HEK293 (cell line): ENCODE measurements at regions not wholly inside any gene's neighbourhood (a gene's known extent, or its start where the extent isn't known, plus 50 kb on each side); places are given as distances from the start of the nearest gene placed in this dataset.

Source experiments
- CTCF ChIA-PET: fragments of 350-600 bp; formaldehyde crosslinking; extraction: SDS; loops from one replicate; lab custom pipeline; 2021; ENCODE audit warnings: antibody characterized with exemption; lab: Yijun Ruan, JAX
- POLR2A ChIA-PET: fragments of 300-600 bp; formaldehyde crosslinking; extraction: SDS; loops from one replicate; lab custom pipeline; 2020; ENCODE audit warnings: antibody characterized with exemption, inconsistent platforms; lab: Yijun Ruan, JAX
- H3K27ac ChIP-seq: fragments of 200-500 bp; sonication (Bioruptor generic); 2 replicates; pipeline ENCODE4 v1.5.1; 2014; ENCODE audit warnings: low read depth, low read length, control low read depth, inconsistent platforms; ENCODE audit errors: extremely low read depth
- H3K36me3 ChIP-seq, 2 experiments: fragments of 200-500 bp in 1 of 2; sonication (Bioruptor generic) in 1 of 2; 1 replicate in 1 of 2; 2 replicates in 1 of 2; pipeline ENCODE4 v1.5.1; 2014 to 2017; ENCODE audit warnings: inconsistent platforms in 2 of 2, low read length in 2 of 2; ENCODE audit not compliant: control insufficient read depth in 2 of 2, insufficient read depth in 1 of 2
- H3K4me1 ChIP-seq: fragments of 200-500 bp; sonication (Bioruptor generic); 2 replicates; pipeline ENCODE4 v1.5.1; 2014; ENCODE audit warnings: mild to moderate bottlenecking, low read length, inconsistent platforms; ENCODE audit not compliant: control insufficient read depth, insufficient read depth
- H3K4me3 ChIP-seq: 2 replicates; pipeline ENCODE4 v1.5.1; 2011; ENCODE audit warnings: low read depth, mild to moderate bottlenecking, control low read depth, low read length, moderate library complexity
- H3K9me3 ChIP-seq: fragments of 200-500 bp; sonication (Bioruptor generic); 2 replicates; pipeline ENCODE4 v1.5.1; 2014; ENCODE audit warnings: low read depth, low read length, inconsistent platforms; ENCODE audit not compliant: control insufficient read depth, insufficient read depth
- HOXA7 ChIP-seq: sonication (generic); formaldehyde crosslinking; IDR thresholded peaks from 2 replicates; pipeline ENCODE4 v1.8.1; 2022; ENCODE audit warnings: missing genetic modification reagents, borderline replicate concordance
- PRDM1 ChIP-seq: fragments of 450-650 bp; formaldehyde crosslinking; IDR thresholded peaks from 2 replicates; pipeline ENCODE4; 2016; ENCODE audit warnings: missing biosample characterization, missing genetic modification characterization
- SETDB1 ChIP-seq: IDR thresholded peaks from one replicate; pipeline ENCODE4 v1.6.1; 2017; ENCODE audit warnings: mild to moderate bottlenecking, low read length, moderate library complexity, mixed read lengths; ENCODE audit not compliant: insufficient read length
- ZNF133 ChIP-seq: fragments of 450-650 bp; formaldehyde crosslinking; IDR thresholded peaks from 2 replicates; pipeline ENCODE4 v1.5.1; 2016; ENCODE audit warnings: missing biosample characterization, missing genetic modification characterization
- ZNF24 ChIP-seq: fragments of 450-650 bp; formaldehyde crosslinking; IDR thresholded peaks from 2 replicates; pipeline ENCODE4 v1.5.1; 2016; ENCODE audit warnings: missing biosample characterization, missing genetic modification characterization
- ZNF274 ChIP-seq, 2 experiments: fragments of 200-500 bp in 1 of 2; fragments of 450-650 bp in 1 of 2; sonication (Bioruptor generic) in 1 of 2; formaldehyde crosslinking in 1 of 2; IDR thresholded peaks; 2 replicates each; pipeline versions ENCODE4 v1.5.1 to v1.6.1; 2014 to 2016; ENCODE audit warnings: borderline replicate concordance in 1 of 2, inconsistent platforms in 1 of 2, low read length in 1 of 2, missing biosample characterization in 1 of 2, missing genetic modification characterization in 1 of 2
- ZNF366 ChIP-seq: fragments of 450-650 bp; formaldehyde crosslinking; conservative IDR thresholded peaks from 2 replicates; pipeline ENCODE4 v1.5.1; 2016; ENCODE audit warnings: missing biosample characterization, missing genetic modification characterization
- ZNF529 ChIP-seq: fragments of 450-650 bp; formaldehyde crosslinking; IDR thresholded peaks from 2 replicates; pipeline ENCODE4 v1.5.1; 2017; ENCODE audit warnings: missing genetic modification characterization, missing biosample characterization; ENCODE audit not compliant: insufficient replicate concordance
- ZNF530 ChIP-seq: fragments of 450-650 bp; formaldehyde crosslinking; IDR thresholded peaks from 2 replicates; pipeline ENCODE4 v1.5.1; 2016; ENCODE audit warnings: low read depth, missing biosample characterization, missing genetic modification characterization
- ZNF701 ChIP-seq: fragments of 450-650 bp; formaldehyde crosslinking; IDR thresholded peaks from 2 replicates; pipeline ENCODE4 v1.5.1; 2016; ENCODE audit warnings: missing biosample characterization, missing genetic modification characterization
- ZNF843 ChIP-seq: fragments of 450-650 bp; formaldehyde crosslinking; IDR thresholded peaks from 2 replicates; pipeline ENCODE4 v1.5.1; 2016; ENCODE audit warnings: missing biosample characterization, missing genetic modification characterization
- ZSCAN30 ChIP-seq: fragments of 450-650 bp; IDR thresholded peaks from 2 replicates; pipeline ENCODE4 v1.5.1; 2018; ENCODE audit warnings: missing biosample characterization, mild to moderate bottlenecking, missing genetic modification characterization, moderate library complexity
- TF ChIP-seq, protein P1 (sequence below): fragments of 450-650 bp; formaldehyde crosslinking; conservative IDR thresholded peaks from 2 replicates; pipeline ENCODE4 v1.5.1; 2016; ENCODE audit warnings: low read depth, missing biosample characterization, missing genetic modification characterization
- TF ChIP-seq, protein P2 (sequence below): fragments of 450-650 bp; formaldehyde crosslinking; IDR thresholded peaks from 2 replicates; pipeline ENCODE4 v1.5.1; 2016; ENCODE audit warnings: missing biosample characterization, missing genetic modification characterization
- TF ChIP-seq, protein P3 (sequence below): fragments of 450-650 bp; formaldehyde crosslinking; IDR thresholded peaks from 2 replicates; pipeline ENCODE4 v1.5.1; 2016; ENCODE audit warnings: missing biosample characterization, missing genetic modification characterization
- TF ChIP-seq, protein P4 (sequence below): fragments of 450-650 bp; formaldehyde crosslinking; IDR thresholded peaks from 2 replicates; pipeline ENCODE4 v1.5.1; 2016; ENCODE audit warnings: missing biosample characterization, missing genetic modification characterization, borderline replicate concordance
- TF ChIP-seq, protein P5 (sequence below): fragments of 450-650 bp; IDR thresholded peaks from 2 replicates; pipeline ENCODE4 v1.5.1; 2018; ENCODE audit warnings: missing biosample characterization, mild to moderate bottlenecking, missing genetic modification characterization

DNA sequence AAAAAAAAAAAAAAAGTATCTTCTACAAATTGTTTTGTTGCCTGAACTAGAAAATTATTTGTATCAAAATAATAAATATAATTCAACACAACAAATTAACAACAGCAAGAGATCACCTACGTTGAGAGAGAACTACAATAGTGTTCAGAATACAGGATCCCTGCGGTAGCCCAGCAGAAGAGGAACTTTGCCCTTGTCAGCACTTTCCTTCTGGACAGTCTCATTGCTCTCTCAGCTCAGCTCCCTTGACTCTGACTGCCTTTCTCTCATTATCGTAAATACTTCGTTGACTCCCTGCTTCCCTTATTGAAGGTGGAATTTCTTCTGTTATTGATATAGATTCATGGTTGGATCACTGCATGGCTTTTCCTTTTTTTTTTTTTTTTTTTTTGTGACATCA lies 469.5 kb upstream of the VSTM2A start (continued):
- TF ChIP-seq, protein P1, sequence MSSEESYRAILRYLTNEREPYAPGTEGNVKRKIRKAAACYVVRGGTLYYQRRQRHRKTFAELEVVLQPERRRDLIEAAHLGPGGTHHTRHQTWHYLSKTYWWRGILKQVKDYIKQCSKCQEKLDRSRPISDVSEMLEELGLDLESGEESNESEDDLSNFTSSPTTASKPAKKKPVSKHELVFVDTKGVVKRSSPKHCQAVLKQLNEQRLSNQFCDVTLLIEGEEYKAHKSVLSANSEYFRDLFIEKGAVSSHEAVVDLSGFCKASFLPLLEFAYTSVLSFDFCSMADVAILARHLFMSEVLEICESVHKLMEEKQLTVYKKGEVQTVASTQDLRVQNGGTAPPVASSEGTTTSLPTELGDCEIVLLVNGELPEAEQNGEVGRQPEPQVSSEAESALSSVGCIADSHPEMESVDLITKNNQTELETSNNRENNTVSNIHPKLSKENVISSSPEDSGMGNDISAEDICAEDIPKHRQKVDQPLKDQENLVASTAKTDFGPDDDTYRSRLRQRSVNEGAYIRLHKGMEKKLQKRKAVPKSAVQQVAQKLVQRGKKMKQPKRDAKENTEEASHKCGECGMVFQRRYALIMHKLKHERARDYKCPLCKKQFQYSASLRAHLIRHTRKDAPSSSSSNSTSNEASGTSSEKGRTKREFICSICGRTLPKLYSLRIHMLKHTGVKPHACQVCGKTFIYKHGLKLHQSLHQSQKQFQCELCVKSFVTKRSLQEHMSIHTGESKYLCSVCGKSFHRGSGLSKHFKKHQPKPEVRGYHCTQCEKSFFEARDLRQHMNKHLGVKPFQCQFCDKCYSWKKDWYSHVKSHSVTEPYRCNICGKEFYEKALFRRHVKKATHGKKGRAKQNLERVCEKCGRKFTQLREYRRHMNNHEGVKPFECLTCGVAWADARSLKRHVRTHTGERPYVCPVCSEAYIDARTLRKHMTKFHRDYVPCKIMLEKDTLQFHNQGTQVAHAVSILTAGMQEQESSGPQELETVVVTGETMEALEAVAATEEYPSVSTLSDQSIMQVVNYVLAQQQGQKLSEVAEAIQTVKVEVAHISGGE (tag by site-specific recombination) = no peak
- TF ChIP-seq ZNF133 (no peak), ZNF24 (tag by site-specific recombination) (no peak)

DNA sequence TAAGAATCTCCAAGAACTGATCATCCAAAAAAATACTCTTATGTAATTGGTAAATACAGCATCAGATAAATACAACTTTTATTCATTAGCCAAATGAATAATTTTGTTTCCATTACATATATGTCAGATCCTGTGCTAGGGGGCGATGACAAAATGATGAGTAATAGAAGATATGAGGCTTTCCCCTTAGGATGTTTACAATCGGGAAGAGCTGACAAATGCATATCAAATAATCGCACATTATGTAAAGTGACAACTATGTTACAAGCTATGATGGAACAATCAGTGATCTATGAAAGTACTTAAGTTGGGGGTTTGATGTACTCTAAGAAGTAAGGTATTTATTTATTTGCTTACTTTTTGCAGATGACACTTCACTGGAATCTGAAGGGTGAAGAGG lies 465.6 kb upstream of the VSTM2A start:
- no peaks in the 10 kb centered on the region for H3K36me3 ChIP-seq
- no peak for TF ChIP-seq ZNF701 (tag by site-specific recombination)
- no peak for TF ChIP-seq HOXA7 (CRISPR knock-in tag)
- no peak for TF ChIP-seq ZNF366 (tag by site-specific recombination)
- TF ChIP-seq, protein P2, sequence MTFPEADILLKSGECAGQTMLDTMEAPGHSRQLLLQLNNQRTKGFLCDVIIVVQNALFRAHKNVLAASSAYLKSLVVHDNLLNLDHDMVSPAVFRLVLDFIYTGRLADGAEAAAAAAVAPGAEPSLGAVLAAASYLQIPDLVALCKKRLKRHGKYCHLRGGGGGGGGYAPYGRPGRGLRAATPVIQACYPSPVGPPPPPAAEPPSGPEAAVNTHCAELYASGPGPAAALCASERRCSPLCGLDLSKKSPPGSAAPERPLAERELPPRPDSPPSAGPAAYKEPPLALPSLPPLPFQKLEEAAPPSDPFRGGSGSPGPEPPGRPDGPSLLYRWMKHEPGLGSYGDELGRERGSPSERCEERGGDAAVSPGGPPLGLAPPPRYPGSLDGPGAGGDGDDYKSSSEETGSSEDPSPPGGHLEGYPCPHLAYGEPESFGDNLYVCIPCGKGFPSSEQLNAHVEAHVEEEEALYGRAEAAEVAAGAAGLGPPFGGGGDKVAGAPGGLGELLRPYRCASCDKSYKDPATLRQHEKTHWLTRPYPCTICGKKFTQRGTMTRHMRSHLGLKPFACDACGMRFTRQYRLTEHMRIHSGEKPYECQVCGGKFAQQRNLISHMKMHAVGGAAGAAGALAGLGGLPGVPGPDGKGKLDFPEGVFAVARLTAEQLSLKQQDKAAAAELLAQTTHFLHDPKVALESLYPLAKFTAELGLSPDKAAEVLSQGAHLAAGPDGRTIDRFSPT = no peak
- TF ChIP-seq SETDB1 = no peak
- TF ChIP-seq, protein P3, sequence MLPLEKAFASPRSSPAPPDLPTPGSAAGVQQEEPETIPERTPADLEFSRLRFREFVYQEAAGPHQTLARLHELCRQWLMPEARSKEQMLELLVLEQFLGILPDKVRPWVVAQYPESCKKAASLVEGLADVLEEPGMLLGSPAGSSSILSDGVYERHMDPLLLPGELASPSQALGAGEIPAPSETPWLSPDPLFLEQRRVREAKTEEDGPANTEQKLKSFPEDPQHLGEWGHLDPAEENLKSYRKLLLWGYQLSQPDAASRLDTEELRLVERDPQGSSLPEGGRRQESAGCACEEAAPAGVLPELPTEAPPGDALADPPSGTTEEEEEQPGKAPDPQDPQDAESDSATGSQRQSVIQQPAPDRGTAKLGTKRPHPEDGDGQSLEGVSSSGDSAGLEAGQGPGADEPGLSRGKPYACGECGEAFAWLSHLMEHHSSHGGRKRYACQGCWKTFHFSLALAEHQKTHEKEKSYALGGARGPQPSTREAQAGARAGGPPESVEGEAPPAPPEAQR (tag by site-specific recombination) = no peak
- no peak for TF ChIP-seq ZNF529 (tag by site-specific recombination)
- TF ChIP-seq ZSCAN30 (tag by site-specific recombination) = no peak
- TF ChIP-seq ZNF843 = no peak
- no peak for TF ChIP-seq ZNF274 (IDR thresholded peaks at IDR 0.05; ENCODE audit: low read length)
- TF ChIP-seq ZNF274 (tag by site-specific recombination; IDR thresholded peaks at IDR 0.05; ENCODE audit: borderline replicate concordance) = no peak
- TF ChIP-seq, protein P4, sequence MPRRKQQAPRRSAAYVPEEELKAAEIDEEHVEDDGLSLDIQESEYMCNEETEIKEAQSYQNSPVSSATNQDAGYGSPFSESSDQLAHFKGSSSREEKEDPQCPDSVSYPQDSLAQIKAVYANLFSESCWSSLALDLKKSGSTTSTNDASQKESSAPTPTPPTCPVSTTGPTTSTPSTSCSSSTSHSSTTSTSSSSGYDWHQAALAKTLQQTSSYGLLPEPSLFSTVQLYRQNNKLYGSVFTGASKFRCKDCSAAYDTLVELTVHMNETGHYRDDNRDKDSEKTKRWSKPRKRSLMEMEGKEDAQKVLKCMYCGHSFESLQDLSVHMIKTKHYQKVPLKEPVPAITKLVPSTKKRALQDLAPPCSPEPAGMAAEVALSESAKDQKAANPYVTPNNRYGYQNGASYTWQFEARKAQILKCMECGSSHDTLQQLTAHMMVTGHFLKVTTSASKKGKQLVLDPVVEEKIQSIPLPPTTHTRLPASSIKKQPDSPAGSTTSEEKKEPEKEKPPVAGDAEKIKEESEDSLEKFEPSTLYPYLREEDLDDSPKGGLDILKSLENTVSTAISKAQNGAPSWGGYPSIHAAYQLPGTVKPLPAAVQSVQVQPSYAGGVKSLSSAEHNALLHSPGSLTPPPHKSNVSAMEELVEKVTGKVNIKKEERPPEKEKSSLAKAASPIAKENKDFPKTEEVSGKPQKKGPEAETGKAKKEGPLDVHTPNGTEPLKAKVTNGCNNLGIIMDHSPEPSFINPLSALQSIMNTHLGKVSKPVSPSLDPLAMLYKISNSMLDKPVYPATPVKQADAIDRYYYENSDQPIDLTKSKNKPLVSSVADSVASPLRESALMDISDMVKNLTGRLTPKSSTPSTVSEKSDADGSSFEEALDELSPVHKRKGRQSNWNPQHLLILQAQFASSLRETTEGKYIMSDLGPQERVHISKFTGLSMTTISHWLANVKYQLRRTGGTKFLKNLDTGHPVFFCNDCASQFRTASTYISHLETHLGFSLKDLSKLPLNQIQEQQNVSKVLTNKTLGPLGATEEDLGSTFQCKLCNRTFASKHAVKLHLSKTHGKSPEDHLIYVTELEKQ = no peak
- no peak for TF ChIP-seq PRDM1 (tag by site-specific recombination)
- TF ChIP-seq ZNF530 = no peak
- TF ChIP-seq, protein P5, sequence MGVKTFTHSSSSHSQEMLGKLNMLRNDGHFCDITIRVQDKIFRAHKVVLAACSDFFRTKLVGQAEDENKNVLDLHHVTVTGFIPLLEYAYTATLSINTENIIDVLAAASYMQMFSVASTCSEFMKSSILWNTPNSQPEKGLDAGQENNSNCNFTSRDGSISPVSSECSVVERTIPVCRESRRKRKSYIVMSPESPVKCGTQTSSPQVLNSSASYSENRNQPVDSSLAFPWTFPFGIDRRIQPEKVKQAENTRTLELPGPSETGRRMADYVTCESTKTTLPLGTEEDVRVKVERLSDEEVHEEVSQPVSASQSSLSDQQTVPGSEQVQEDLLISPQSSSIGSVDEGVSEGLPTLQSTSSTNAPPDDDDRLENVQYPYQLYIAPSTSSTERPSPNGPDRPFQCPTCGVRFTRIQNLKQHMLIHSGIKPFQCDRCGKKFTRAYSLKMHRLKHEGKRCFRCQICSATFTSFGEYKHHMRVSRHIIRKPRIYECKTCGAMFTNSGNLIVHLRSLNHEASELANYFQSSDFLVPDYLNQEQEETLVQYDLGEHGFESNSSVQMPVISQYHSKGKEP (tag by site-specific recombination) = no peak
- H3K4me3 ChIP-seq = no peak overlapping the region
- H3K27ac ChIP-seq = no peak overlapping the region
- CTCF ChIA-PET = no interaction called here
- H3K9me3 ChIP-seq = no peaks in the 10 kb centered on the region
- POLR2A ChIA-PET = no interaction called here
- no peaks in the 10 kb centered on the region for H3K4me1 ChIP-seq
